GM12873 (cell line): ENCODE measurements at regions not wholly inside any gene's neighbourhood (a gene's known extent, or its start where the extent isn't known, plus 50 kb on each side); places are given as distances from the start of the nearest gene placed in this dataset.

Experiments
- CTCF ChIP-seq: IDR thresholded peaks from 2 replicates; pipeline ENCODE4 v1.5.1; 2012; ENCODE audit warnings: low read depth, mild to moderate bottlenecking, moderate library complexity, low read length, control low read depth; ENCODE audit not compliant: insufficient read depth; ENCODE audit errors: missing control alignments

GRCh38 chr17:77286391-77286640 is 145.5 kb downstream of the SEC14L1 start:
- TF ChIP-seq CTCF, result no peak

GRCh38 chr17:77286641-77287431 is 146.1 kb downstream of the SEC14L1 start:
- TF ChIP-seq CTCF, result no peak

DNA sequence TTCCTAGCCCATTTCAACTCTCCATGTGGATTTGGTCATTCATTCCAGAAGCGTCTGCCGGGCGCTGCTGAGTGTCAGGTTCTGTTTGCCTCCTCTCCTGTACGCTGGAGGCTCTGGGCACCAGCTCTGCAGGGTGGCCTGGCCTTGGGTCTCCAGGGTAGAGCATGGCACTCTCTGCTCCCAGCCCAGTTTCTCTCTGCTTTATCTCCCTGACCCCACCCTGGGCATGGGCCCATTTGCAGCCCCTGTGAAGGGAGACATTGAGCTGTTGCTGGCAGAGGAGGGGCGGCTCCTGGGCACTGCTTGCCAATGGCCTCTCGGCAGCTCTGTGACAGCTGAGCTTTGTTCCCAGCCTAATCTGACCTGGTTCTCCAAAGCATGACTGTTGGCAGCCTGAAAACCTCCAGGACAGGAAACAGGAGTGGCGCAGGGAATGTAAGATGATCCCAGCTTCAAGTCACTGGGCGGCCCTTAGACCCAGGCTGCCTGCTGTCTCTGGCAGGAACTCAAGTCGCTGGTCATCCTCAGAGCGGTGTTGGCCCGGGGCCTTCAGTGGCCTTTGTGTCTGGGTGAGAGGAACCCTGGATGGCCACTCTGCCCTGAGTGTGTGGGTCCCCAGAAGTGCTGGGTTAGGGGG is 146.8 kb downstream of the SEC14L1 start:
- TF ChIP-seq CTCF, result no peak

- TF ChIP-seq CTCF, result no peak
Observed at GRCh38 chr17:77288115-77288619, 147.4 kb downstream of the SEC14L1 start.

DNA sequence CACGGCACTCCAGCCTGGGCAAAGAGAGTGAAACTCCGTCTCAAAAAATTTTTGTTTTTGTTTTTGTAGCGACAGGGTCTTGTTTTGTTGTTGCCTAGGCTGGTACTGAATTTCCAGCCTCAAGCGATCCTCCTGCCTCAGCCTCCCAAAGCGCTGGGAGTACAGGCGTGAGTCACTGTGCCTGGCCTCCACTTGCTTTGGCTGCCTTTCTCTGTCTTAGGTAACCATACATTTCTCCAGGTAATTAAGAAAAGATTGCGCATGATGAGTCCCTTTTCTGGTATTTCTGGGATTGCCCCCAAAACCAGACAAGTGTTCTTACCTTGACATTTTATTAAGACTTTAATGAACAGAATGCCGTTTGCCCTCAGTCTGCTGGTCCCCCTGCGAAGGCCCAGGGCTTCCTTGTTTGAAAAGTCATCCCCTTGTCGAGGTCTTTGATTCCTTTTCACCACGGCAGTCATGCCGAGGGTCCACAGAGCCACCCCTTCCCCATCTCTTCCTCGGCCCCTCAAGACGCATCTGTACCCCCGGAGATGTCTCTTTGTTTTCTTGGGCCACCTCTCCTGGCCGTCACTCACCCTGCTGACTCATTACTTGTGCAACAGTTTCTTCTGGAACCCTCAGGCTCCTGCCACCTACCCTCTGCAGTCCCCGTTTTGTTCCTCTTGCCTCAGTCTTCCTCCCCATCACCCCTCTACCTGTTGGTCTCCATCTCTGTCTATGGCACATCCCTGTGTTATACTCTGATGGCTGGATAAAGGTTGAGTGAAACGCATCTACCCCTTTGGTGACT is 151.0 kb downstream of the SEC14L1 start:
- no peak for TF ChIP-seq CTCF

DNA sequence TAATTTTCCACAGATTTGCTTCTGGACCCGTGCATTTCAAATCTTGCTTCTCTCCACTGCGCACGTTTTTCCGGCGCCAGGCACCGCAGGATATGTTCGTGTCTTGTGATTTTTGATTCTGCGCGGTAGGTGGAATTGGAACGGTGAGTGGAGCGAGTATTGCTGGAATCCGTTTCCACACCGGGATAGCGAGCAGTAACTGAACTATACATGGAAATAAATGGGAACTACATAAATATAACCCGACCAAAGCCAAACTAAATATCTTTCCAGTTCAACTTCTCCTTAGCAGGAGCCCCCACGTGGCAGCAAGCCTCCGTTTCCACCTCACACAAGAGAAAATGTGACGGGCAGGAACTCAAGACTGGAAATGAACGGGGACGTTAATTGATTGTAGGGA is 154.0 kb downstream of the SEC14L1 start:
- TF ChIP-seq CTCF, result no peak

GRCh38 chr17:77295241-77295853 is 154.6 kb downstream of the SEC14L1 start:
- no peak for TF ChIP-seq CTCF
